ENCODE measurements at regions not wholly inside any gene's neighbourhood (a gene's known extent, or its start where the extent isn't known, plus 50 kb on each side); places are given as distances from the start of the nearest gene placed in this dataset.

DNA sequence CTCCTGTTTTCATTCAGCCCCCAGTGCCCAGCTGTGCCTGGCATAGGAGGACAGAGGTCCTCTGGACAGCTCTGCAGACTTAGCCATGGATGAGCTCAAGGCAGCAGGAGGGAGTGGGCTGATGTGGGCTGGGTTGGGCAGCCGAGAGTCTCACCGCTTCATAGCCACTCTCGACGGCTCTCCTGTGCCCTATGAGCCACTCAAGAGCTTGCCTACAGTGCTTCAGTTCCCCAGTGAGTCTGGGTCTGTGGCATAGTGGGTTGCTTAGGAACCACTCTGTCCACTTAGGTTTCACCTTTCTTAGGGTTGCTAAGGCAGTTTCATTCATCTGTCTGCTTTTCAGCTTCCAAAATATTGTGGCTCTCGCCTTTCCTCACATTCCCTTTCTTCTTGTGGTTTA is 296.8 kb downstream of the ICE1 start:
- TF ChIP-seq EZH2 (IDR thresholded peaks at IDR 0.05; ENCODE audit: low read length, missing control alignments), result no peak
- TF ChIP-seq, protein P1, sequence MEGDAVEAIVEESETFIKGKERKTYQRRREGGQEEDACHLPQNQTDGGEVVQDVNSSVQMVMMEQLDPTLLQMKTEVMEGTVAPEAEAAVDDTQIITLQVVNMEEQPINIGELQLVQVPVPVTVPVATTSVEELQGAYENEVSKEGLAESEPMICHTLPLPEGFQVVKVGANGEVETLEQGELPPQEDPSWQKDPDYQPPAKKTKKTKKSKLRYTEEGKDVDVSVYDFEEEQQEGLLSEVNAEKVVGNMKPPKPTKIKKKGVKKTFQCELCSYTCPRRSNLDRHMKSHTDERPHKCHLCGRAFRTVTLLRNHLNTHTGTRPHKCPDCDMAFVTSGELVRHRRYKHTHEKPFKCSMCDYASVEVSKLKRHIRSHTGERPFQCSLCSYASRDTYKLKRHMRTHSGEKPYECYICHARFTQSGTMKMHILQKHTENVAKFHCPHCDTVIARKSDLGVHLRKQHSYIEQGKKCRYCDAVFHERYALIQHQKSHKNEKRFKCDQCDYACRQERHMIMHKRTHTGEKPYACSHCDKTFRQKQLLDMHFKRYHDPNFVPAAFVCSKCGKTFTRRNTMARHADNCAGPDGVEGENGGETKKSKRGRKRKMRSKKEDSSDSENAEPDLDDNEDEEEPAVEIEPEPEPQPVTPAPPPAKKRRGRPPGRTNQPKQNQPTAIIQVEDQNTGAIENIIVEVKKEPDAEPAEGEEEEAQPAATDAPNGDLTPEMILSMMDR (conservative IDR thresholded peaks at IDR 0.05 in 1 of 2, IDR thresholded peaks at IDR 0.05 in 1 of 2; ENCODE audit: low read depth in 1 of 2, low read length in 2 of 2), result no peak

All from fibroblast of lung (primary cell).